HG03139 (cell line): ENCODE measurements at regions not wholly inside any gene's neighbourhood (a gene's known extent, or its start where the extent isn't known, plus 50 kb on each side); places are given as distances from the start of the nearest gene placed in this dataset.

Experiments used
- ATAC-seq: cut with Tn5 transposase; IDR thresholded peaks from one replicate; pipeline ENCODE4 v1.9.1; 2021; ENCODE audit not compliant: unreplicated experiment

DNA sequence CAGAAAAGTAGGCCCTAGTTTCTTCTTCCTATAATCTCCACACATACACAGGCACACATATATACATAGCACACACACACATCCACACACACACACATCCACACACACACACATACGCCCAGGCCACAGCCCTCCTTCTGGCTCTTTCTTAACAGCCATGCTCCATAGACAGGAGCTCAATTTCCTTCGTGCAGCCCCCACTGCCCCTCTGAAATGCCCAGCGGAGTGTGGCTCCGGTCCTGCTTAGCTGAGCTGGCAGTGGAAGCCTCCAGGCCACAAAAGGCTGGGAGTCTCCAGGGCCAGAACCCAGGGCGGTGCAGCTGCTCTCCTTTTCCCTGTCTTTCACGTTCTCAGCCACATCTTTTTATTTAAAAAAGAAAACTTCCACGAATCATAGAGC lies 282.9 kb upstream of the IGFBP3 start:
- ATAC-seq = no peak

DNA sequence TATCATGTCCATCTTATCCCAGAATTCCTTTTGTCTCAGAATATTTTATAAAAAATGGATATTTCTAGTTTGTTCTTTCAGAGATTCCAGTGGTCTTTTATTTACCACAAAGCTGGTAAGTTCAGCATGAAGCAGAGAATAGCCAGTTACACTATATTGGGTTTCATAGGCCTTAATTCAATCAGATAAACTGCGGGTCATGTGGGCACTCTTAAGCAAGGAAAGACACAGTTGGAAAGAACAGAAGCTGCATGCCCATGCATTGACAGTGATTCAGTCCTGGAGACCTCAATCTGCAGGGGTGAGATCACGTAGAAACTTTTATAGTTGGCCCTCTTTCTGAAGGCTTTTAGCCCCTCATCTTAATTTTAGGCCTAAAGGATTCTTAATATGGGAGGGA lies 281.3 kb upstream of the IGFBP3 start:
- no peak for ATAC-seq

DNA sequence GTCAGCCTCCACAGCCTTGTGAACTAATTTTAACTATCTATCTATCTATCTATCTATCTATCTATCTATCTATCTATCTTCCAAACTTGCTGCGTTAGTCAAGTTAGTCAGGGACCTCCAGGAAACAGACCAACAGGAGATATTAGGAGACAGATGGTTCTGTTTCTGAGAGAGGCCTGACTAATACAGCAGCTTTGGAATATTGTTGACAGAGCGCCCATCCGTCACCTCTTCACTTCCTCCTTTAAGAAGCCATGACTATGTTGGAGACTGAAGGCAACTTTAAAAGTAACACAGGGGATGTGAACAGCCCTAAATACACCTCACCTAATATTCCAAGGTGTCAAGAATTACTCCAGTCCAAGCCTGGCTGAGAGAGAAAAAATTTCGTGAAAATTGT lies 280.9 kb upstream of the IGFBP3 start:
- ATAC-seq = no peak

DNA sequence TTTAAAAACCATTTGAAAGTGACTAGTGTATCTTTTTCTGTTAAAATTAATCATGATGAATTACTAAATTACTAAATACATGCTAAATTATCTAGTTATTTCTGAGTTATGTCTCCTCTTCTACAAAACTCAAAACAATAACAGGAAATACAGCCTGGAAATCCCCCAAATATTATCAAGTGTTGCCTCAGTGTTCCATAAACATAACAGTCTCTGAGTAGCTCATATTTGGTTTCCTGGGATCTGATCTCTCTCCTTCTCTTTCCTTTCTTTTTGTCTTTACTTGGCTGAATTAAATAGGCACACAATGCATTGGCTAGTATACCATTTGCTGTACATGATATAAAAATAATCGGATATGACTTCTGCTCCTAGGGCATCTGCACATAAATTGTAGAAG lies 277.6 kb upstream of the IGFBP3 start:
- no peak for ATAC-seq

DNA sequence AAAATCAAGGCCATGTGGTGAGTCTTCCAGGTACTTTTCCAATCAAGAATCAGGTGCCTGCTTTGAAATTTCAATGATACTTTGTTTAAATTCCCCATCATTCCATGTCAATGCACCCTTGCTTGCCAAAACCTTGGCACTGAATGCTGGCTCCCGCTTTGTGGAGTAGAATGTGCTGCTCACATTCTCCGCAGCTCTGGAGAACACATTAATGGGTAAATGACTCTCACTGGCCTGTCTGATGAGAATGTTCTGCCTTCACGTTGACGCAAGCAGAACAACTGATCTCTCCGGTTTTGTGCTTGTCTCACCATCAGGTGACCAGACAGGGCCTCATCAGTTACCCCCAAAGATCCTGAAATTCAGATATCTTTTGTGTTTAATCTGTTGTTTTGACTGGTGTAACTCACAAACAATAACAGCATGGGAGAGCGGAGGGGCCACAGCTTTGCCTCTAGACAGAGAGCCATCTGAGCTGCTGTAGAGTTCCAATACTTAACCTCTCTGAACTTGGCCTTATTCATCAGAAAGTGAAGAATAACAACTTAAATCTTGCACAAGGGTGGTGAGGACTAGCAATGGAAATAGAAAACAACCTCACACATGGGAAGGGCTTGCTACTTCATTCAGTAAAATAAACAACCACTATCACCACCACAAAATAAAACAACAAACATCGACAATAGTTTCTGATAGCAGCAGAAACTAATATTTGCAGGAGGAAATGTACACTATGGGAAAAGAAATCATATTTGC lies 276.9 kb upstream of the IGFBP3 start:
- ATAC-seq = no peak

DNA sequence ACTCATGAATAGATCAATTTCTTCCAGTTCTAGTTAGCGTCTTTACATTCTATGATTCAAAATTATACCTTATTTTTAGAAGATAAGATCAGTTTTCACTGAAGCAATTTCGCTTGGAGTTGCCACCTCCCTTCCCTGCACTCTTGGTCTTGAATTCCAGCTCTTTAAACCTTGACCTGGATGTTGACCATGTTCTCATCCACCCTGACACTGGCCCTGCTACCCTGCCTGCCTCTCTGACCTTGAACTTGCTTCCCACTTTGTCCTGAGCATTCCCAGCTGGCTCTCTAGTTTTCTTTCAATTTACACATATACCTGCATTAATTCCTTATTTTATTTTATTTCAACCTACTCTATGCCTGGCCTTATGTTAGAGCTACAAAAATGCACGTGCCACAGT lies 274.9 kb upstream of the IGFBP3 start:
- no peak for ATAC-seq

DNA sequence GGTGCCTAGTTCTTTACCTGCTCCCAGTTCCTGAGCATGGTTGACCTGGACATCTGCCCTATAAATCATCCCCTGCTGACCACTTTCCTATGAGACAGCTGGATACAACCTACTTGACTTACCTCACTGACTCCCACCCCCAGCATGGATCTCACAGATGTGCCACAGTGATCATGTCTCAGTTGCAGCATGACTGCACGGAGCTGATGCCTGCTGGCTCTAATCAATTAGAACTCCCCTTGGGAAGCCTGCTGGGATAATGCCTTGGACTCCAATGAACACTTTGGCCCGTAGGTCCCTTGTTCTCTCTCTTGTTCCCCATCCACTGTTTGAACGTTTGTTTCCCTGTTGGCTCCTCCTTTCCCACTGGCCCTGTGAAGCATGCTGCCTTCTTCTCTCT lies 271.2 kb upstream of the IGFBP3 start:
- no peak for ATAC-seq

DNA sequence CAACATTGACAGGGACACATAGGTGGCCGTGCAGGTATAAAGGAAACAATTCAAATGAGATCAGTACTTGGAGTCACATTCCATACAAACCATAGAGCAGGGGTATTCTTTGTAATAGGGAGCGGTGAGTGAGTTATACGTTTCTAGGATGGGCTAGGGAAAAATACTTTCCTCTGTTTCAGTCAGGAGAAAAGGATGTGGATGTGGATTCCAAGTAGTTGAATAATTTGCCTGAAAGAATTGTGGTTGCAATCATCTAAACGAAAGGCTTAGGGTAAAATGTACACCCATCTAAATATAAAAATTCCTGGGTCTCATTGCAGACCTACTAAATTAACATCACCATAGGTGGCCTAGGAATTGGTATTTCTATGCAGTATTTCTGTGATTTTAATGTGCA lies 270.7 kb upstream of the IGFBP3 start:
- no peak for ATAC-seq

DNA sequence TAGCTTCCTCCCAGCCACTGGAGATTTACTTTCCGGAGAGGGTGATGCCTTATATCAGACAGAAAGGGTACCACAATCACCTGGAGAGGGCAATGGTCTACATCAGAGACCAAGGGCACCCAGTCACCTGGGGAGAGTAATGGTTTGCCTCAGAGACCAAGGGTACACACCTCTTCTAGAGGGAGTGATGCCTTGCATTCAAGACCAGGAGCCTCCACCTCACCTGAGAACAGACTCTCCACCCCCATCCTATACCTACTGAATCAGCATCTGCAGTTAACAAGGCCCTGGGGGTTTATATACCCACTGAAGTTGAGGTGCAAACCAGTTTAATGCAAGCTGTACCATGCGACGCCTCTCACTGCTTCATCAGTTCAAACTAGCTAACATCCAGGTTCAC lies 270.2 kb upstream of the IGFBP3 start:
- no peak for ATAC-seq

DNA sequence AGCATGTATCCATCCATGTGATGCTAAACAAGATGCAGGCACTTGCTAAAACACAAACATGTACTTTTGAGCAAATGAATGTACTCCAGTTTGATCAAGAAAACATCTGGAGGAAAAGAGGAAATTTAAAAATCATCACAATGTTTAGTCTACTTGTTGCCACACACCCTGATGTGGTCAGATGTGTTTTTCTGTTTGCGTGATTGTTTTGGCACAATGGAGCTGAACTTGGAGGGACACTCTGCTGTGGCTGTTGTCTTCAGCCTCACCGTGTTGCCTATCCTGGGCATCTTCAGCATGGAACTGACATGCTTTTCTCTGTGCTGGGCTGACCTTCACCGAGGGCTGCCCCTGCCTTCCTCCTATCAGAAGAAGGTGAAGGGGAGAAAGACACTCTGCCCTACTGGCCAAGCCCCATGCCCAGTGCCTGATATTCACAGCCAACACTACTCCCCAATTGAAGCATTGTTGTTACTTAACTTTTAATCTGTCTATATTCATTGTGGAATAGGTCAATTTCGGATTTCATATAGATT lies 268.3 kb upstream of the IGFBP3 start:
- no peak for ATAC-seq

DNA sequence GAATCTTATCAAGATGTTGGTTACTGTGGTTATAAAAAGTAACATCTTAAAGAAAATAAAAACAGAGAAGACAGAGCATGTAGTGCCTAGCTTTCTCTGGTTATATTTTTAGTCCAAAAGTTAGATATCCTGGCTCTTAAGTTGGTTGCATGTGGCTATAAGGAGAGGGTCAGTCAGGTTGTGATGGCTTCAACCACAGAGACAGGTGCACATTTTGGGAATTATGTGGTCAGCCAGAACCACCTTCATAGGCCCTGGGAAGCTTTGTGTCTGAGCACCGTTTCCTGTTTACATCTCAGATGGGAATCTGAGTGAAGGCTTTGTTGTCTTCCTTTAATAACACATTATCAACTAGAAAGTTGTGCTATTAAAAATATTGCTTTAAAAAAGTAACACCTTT lies 265.1 kb upstream of the IGFBP3 start:
- ATAC-seq = no peak

DNA sequence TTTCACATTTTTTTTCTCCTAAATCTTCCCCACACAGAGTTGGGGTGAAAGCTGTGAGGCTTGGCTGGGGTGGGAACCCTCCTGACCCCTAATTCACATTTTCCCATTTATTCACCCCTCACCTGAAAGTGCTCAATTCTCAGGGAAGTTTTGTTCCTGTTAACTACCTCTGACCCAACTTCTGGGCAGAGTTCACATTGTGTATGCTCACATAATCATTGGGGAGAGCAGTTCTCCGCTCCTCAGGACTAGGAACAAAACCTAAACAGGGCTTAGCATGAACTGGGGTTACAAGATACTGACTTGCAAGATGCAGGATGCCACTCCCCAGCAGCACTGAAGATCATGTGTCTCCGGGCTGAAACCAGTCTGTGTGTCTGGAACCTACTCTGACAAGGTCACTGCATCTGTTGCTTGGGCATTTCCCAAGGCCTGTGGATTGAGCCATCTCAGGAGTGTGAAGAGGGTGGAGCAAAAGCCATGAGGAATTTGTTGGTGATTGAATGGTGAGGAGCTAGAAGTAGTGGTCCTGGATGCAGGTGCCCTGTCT lies 258.1 kb upstream of the IGFBP3 start:
- ATAC-seq = no peak

DNA sequence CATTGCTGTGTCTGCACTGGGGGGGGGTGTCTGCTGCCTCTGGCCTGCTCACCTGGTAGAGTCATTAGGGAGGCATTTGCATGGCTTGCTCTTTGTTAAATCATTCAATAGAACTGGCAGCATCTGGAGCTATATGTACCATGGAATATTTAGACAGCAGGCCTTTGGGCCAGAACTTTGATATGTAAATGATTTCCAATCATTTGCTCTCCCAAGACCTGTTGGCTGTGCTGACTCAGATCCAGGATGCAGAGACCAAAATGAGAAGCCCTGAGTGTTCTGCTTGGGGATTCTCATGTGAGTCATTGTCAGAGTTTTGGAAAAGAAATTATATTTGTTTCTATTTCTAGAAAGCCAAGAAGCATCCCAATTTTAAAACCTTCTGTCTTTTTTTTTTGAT lies 257.6 kb upstream of the IGFBP3 start:
- ATAC-seq = no peak

DNA sequence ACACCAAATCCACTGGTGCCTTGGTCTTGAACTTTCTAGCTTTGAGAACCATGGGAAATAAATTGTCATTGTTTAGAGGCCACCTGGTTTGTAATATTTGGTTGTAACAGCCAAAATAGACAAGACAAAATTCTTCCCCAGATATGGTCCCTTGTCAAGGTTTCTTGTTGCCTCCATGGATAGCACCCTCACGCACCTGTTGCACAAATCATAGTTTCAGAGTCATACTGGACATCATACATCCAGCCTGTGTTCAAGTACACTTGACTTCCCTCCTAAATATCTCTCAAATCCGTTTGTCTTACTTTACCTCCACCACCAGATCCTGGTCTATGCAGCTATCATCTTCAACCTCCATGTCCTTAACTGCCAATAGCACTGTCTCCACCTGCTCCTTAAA lies 256.7 kb upstream of the IGFBP3 start:
- no peak for ATAC-seq

DNA sequence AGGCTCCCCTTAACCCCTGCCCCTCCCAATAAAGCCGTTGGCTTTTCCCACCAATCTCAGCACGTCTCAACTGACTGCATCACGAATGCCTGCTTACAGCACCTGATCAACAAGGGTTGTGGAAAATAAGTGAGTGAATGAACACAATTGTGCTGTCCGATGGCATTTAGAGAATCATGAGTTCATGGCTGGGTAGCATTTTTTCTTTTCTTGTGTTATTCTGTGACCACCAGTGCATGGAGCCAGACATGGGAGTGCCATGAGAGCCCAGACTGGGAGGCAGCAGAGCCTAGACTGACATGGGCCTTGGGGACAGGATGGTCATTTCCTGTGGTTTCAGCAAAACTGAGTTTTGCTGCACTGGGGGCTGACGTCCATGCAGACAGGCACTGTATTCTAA lies 254.1 kb upstream of the IGFBP3 start:
- ATAC-seq = no peak

DNA sequence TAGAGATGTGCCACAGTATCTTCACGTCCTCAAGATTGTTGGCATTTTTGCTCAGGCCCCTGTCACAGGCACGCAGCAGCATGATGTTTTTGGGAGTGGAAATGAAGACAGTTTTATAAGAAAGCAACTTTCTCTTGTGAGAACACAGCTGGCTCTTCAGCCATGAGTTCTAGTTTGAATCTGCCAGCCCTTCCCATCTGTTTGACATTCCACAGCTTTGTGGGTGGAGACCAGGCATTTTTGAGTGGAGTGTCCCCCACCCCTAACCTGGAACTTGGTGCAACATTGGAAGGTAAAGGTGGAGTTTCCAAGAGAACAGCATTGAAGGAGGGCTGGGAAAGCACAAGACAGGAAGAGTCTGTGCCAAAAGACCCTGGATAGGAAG lies 253.1 kb upstream of the IGFBP3 start:
- no peak for ATAC-seq

DNA sequence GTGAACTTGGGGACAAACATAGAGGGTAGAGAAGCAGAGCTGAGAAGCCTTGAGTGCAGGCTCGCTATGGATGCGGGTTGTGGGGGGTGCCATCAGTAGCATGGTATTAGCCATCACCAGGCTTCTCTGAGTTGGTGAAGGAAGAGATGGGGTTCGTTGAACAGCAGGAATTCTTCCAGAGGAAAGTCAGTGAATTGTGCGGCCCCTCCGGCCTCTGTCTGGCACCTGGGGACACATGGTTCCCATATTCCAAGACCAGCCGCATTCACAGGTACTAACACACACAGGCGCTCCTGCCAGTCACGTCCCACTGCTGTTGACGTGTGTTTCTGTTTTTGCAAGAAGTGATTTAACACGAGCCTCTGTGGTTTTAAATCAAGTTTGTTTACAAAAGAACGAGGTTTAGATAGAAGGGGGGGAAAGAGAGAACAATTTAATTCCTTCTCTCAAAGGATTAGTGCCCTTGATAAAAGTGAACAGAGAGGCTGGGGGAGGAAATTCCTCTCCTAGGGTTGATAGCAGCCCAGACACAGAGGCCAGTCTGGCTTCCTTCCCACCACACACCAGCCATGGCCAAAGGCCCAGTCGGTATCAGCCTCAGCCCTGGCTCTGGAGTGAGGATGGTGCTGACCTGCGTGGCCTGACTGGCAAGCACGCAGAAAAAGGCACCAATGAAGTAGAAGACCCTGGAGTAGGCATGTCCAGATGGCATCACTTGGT lies 252.6 kb upstream of the IGFBP3 start:
- ATAC-seq = no peak

DNA sequence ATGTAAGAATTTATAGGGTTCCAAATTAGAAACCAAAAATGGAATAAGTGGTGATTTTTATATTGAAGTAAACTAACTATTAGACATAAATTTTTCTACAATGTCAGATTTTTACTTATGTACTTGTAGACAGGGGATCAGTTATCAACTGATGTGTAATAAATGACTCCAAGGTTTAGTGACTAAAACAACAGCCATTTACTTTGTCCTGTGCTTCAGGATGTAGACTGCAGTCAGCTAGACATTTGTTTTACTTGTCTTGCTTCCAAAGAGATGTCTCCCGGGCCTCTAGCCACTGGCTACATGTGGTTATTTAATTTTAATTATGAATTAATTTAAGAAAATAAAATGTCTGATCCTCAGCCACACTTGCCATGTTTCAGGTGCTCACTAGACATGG lies 249.7 kb upstream of the IGFBP3 start:
- ATAC-seq = no peak

DNA sequence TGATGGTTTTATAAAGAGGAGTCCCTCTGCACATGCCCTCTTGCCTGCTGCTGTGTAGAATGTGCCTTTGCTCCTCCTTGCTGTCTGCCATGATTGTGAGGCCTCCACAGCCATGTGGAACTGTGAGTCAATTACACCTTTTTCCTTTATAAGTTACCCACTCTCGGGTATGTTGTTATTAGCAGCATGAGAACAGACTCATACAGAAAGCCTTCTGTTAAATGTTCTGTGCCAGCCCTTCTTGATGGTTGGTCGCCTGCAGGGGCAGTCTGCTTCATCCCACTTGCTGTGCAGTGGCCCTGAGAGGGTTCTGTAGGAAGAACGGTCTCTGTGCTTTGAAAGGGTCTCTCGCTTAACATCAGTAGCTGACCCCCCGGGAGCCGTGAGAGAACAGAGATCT lies 248.9 kb upstream of the IGFBP3 start:
- ATAC-seq = no peak

DNA sequence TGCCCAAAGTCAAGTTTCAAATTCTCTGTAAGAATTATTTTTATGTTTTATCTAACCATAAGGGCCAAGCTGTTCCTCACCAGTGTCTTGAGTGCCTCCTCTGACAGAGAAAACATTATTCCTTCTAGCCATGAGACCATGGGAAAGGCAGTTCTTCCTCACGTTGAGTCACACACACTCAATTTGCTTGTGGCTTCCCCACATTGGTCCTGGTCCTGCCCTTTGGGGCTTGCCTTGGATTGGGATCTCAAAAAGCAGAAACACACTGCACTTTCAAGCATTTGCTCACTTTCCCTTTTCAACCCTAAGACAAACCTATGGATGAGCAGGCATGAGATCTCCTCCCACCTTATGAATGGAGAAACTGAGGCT lies 248.3 kb upstream of the IGFBP3 start:
- ATAC-seq = no peak

DNA sequence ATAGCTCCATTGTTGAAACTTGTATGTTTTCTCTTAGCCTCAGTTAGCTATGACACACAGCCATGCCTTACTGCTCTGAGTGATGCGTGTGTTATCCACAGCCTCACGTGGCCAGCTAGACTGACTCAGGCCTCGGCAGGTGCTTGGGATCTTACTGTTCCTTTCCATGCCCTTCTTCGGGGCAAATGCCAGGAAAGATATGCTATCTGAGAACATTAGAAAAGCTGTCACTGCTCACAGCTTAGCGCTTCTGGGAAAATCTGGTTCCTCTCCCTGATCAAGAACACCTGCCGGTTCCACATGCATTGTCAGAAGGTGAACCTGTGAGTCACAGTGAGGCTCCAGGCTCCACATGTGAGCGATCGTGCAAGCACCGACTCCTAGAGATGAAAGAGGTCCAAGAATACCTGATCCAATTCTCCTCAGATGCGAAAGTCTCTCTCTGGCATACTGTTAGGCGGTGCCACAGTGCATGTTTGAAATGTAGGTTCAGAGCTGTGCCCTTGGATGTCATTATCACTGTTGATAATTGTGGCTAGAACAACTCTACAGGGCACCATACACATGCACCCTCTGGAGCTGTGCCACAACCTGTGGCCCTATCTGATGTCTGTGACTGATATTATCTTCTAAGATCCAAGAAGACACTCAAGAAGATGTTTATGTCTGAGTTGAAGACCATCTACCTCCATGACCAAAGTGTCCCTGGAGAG lies 247.8 kb upstream of the IGFBP3 start:
- ATAC-seq = no peak

DNA sequence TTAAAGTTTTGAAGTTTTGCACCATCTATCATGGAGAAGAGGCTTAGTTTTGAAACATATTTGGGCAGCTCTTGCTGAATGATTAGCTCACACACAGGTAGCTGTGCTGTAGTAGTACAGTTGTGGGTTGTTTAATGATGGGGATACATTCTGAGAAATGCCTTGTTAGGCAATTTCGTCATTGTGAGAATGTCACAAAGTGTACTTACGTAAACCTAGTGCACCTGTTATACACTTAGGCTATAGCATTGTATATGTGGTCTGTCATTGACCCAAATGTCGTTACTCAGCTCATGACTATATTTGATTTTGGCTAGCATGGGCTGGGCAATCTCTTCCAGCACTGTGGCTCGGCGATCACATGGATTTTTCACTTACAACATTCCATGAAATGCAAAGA lies 247.2 kb upstream of the IGFBP3 start:
- ATAC-seq = no peak
